Caco-2 (cell line): ENCODE measurements at regions not wholly inside any gene's neighbourhood (a gene's known extent, or its start where the extent isn't known, plus 50 kb on each side); places are given as distances from the start of the nearest gene placed in this dataset.

Source experiments
- BruUV-seq: library from RNA; stranded (reverse); fragments of 400-500 nt; replicated peaks from 2 replicates; lab custom pipeline; 2021; lab: Mats Ljungman, UMichigan
- CTCF ChIA-PET: fragments of 300-600 bp; sonication (Branson Sonifier 250); formaldehyde crosslinking; loops from one replicate; lab custom pipeline; 2022; ENCODE audit warnings: antibody characterized with exemption; lab: Charles Lee
- POLR2A ChIA-PET: fragments of 300-600 bp; sonication (Branson Sonifier 250); formaldehyde crosslinking; loops from one replicate; lab custom pipeline; 2022; ENCODE audit warnings: antibody characterized with exemption; lab: Charles Lee
- DNase-seq, 2 experiments: peaks; one replicate each; pipeline versions ENCODE4 v3.0.0 to v3.0.0-alpha.2; 2020 to 2022
- H3K27me3 ChIP-seq: replicated peaks from 2 replicates; pipeline ENCODE4 v1.6.0; 2011; ENCODE audit warnings: low read length; ENCODE audit not compliant: control insufficient read depth, insufficient read depth
- H3K36me3 ChIP-seq: 2 replicates; pipeline ENCODE4 v1.5.1; 2011; ENCODE audit warnings: low read length; ENCODE audit not compliant: control insufficient read depth, insufficient read depth
- H3K4me1 ChIP-seq: fragments of 250-450 bp; sonication (Bioruptor Pico); 2 replicates; pipeline ENCODE4 v1.5.1; 2020; ENCODE audit warnings: mild to moderate bottlenecking
- H3K4me3 ChIP-seq: 2 replicates; pipeline ENCODE4 v1.5.1; 2011; ENCODE audit warnings: low read depth, mild to moderate bottlenecking, control low read depth, low read length
- H3K9me3 ChIP-seq: fragments of 250-450 bp; sonication (Bioruptor Pico); 2 replicates; pipeline ENCODE4 v1.5.1; 2020; ENCODE audit warnings: mild to moderate bottlenecking, moderate library complexity
- H3K27ac Mint-ChIP-seq: one replicate; pipeline ENCODE4 v1.8.0; 2022; ENCODE audit warnings: mixed read lengths; ENCODE audit not compliant: unreplicated experiment
- H3K27me3 Mint-ChIP-seq: one replicate; pipeline ENCODE4 v1.8.0; 2022; ENCODE audit warnings: mixed read lengths; ENCODE audit not compliant: insufficient read depth, unreplicated experiment
- H3K36me3 Mint-ChIP-seq: one replicate; pipeline ENCODE4 v1.8.0; 2022; ENCODE audit warnings: mild to moderate bottlenecking, mixed read lengths; ENCODE audit not compliant: insufficient read depth, unreplicated experiment
- H3K4me1 Mint-ChIP-seq: one replicate; pipeline ENCODE4 v1.8.0; 2022; ENCODE audit warnings: low read depth, mixed read lengths; ENCODE audit not compliant: unreplicated experiment
- H3K4me3 Mint-ChIP-seq: one replicate; pipeline ENCODE4 v1.8.0; 2022; ENCODE audit warnings: mild to moderate bottlenecking, moderate library complexity, mixed read lengths; ENCODE audit not compliant: unreplicated experiment
- H3K9me3 Mint-ChIP-seq: one replicate; pipeline ENCODE4 v1.8.0; 2022; ENCODE audit warnings: mixed read lengths; ENCODE audit not compliant: unreplicated experiment
- CTCF ChIP-seq, 2 experiments: fragments of 200-600 bp in 1 of 2; IDR thresholded peaks; 1 replicate in 1 of 2; 2 replicates in 1 of 2; pipeline versions ENCODE4 v1.5.1 to v1.8.0; 2011 to 2022; ENCODE audit warnings: antibody characterized with exemption in 1 of 2, control low read depth in 1 of 2, inconsistent platforms in 1 of 2, low read depth in 1 of 2, low read length in 1 of 2, mild to moderate bottlenecking in 1 of 2, moderate library complexity in 1 of 2; ENCODE audit not compliant: insufficient read depth in 1 of 2, severe bottlenecking in 1 of 2, unreplicated experiment in 1 of 2
- intact Hi-C: fragments of 100-400 bp; cut with micrococcal nuclease; formaldehyde crosslinking; loops from one replicate; pipeline ENCODE4 v1.10.0; 2022; ENCODE audit not compliant: unreplicated experiment

- peaks cover 3% of the 10 kb centered on the region for H3K27me3 Mint-ChIP-seq
- no peaks in the 10 kb centered on the region for H3K36me3 ChIP-seq
- TF ChIP-seq CTCF (IDR thresholded peaks at IDR 0.05; ENCODE audit: insufficient read depth in 1 of 2, low read depth in 1 of 2, low read length in 1 of 2, severe bottlenecking in 1 of 2, unreplicated experiment in 1 of 2): no peak
- H3K9me3 Mint-ChIP-seq: no peaks in the 10 kb centered on the region
- CTCF ChIA-PET: no interaction called here
- H3K27ac Mint-ChIP-seq: no peak overlapping the region
- no TSS peak for BruUV-seq
- no peaks in the 10 kb centered on the region for H3K9me3 ChIP-seq
- no peak overlapping the region for H3K4me3 ChIP-seq
- no peaks in the 10 kb centered on the region for H3K4me1 ChIP-seq
- H3K4me3 Mint-ChIP-seq: no peak overlapping the region
- intact Hi-C loops: no loop called here
- no peaks in the 10 kb centered on the region for H3K36me3 Mint-ChIP-seq
- DNase-seq: no peak
- POLR2A ChIA-PET: no interaction called here
- no peaks in the 10 kb centered on the region for H3K27me3 ChIP-seq
- no peaks in the 10 kb centered on the region for H3K4me1 Mint-ChIP-seq
Observed at GRCh38 chr13:104900191-104900817, 1635.2 kb downstream of the EFNB2 start.

- no peaks in the 10 kb centered on the region for H3K9me3 Mint-ChIP-seq
- TF ChIP-seq CTCF (IDR thresholded peaks at IDR 0.05; ENCODE audit: insufficient read depth in 1 of 2, low read depth in 1 of 2, low read length in 1 of 2, severe bottlenecking in 1 of 2, unreplicated experiment in 1 of 2): no peak
- DNase-seq: no peak
- H3K4me1 Mint-ChIP-seq: no peaks in the 10 kb centered on the region
- CTCF ChIA-PET: no interaction called here
- no peak overlapping the region for H3K4me3 Mint-ChIP-seq
- H3K27ac Mint-ChIP-seq: no peak overlapping the region
- H3K27me3 ChIP-seq: no peaks in the 10 kb centered on the region
- intact Hi-C loops: no loop called here
- H3K4me3 ChIP-seq: no peak overlapping the region
- no TSS peak for BruUV-seq
- peaks cover 3% of the 10 kb centered on the region for H3K27me3 Mint-ChIP-seq
- no peaks in the 10 kb centered on the region for H3K36me3 Mint-ChIP-seq
- POLR2A ChIA-PET: no interaction called here
- H3K9me3 ChIP-seq: no peaks in the 10 kb centered on the region
- H3K4me1 ChIP-seq: no peaks in the 10 kb centered on the region
- H3K36me3 ChIP-seq: no peaks in the 10 kb centered on the region
Observed at GRCh38 chr13:104898484-104898883, 1637.0 kb downstream of the EFNB2 start.

GRCh38 chr13:104895521-104895920, 1639.9 kb downstream of the EFNB2 start:
- POLR2A ChIA-PET: no interaction called here
- H3K4me1 ChIP-seq: no peaks in the 10 kb centered on the region
- no peaks in the 10 kb centered on the region for H3K9me3 Mint-ChIP-seq
- no peak for DNase-seq
- H3K27me3 Mint-ChIP-seq: peaks cover 3% of the 10 kb centered on the region
- no peaks in the 10 kb centered on the region for H3K36me3 ChIP-seq
- intact Hi-C loops: no loop called here
- H3K4me1 Mint-ChIP-seq: no peaks in the 10 kb centered on the region
- no peak overlapping the region for H3K4me3 ChIP-seq
- no peak overlapping the region for H3K27ac Mint-ChIP-seq
- no peaks in the 10 kb centered on the region for H3K9me3 ChIP-seq
- no TSS peak for BruUV-seq
- no peak overlapping the region for H3K4me3 Mint-ChIP-seq
- no peaks in the 10 kb centered on the region for H3K36me3 Mint-ChIP-seq
- CTCF ChIA-PET: no interaction called here
- H3K27me3 ChIP-seq: no peaks in the 10 kb centered on the region
- no peak for TF ChIP-seq CTCF (IDR thresholded peaks at IDR 0.05; ENCODE audit: insufficient read depth in 1 of 2, low read depth in 1 of 2, low read length in 1 of 2, severe bottlenecking in 1 of 2, unreplicated experiment in 1 of 2)
